GM13976 (cell line): ENCODE measurements at regions not wholly inside any gene's neighbourhood (a gene's known extent, or its start where the extent isn't known, plus 50 kb on each side); places are given as distances from the start of the nearest gene placed in this dataset.

ENCODE experiments used
- DNase-seq: peaks from one replicate; pipeline ENCODE4 v3.0.0; 2012; ENCODE audit warnings: low spot score
- in situ Hi-C: fragments of 300-500 bp; cut with MboI; formaldehyde crosslinking; loops from one replicate; pipeline ENCODE4 v1.12.0; 2022; ENCODE audit warnings: low sequenced_read_pairs, mixed read lengths, inconsistent platforms; ENCODE audit not compliant: unreplicated experiment
- TF ChIP-seq, protein P1 (sequence below): IDR thresholded peaks from 2 replicates; pipeline ENCODE4 v1.5.1; 2012; ENCODE audit warnings: borderline replicate concordance, mild to moderate bottlenecking; ENCODE audit not compliant: insufficient read depth; ENCODE audit errors: extremely low read depth, missing control alignments, control extremely low read depth

DNA sequence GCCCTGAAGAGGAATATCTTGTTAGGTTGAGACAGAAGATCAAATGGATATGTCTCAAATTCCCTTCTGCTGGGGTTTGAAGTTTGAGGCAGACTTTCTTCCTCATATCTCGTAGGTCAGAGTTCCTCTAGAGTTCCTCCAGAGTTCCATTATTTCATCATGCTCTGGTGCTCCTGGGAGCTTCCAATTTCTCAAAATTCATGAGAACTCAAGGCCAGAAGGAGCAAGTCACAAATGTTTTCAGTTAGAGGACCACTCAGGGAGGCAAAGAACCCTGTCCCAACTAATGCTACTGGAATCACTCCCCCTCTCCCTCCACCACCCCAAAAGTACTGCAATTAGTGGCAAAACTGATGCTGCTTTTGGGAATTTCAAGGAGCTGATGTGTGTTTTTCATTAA, 115.7 kb upstream of the RBMS1 start:
- in situ Hi-C loops, result no loop called here
- DNase-seq, result no peak

DNA sequence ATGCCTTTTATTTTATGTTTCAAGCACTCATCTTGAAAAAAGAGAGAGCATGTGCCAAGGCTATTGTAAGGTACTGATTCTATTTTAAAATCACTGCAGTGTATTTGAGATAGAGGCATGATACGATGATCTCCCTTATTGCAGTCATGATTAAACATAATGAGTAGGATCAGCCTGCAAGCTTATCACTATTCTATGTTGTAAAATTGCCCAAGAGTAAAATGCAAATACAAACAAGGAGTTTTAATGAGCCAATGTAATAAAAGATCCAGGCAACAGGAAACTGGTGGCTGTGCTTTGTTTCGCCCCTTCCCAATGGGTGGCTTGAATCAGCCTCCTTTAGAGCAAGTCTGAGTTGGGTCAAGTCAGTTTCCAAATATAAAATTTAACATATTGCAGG, 116.4 kb upstream of the RBMS1 start:
- in situ Hi-C loops, result no loop called here
- TF ChIP-seq, protein P1, sequence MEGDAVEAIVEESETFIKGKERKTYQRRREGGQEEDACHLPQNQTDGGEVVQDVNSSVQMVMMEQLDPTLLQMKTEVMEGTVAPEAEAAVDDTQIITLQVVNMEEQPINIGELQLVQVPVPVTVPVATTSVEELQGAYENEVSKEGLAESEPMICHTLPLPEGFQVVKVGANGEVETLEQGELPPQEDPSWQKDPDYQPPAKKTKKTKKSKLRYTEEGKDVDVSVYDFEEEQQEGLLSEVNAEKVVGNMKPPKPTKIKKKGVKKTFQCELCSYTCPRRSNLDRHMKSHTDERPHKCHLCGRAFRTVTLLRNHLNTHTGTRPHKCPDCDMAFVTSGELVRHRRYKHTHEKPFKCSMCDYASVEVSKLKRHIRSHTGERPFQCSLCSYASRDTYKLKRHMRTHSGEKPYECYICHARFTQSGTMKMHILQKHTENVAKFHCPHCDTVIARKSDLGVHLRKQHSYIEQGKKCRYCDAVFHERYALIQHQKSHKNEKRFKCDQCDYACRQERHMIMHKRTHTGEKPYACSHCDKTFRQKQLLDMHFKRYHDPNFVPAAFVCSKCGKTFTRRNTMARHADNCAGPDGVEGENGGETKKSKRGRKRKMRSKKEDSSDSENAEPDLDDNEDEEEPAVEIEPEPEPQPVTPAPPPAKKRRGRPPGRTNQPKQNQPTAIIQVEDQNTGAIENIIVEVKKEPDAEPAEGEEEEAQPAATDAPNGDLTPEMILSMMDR, result no peak
- no peak for DNase-seq

More for the DNA sequence above, 115.7 kb upstream of the RBMS1 start:
- TF ChIP-seq, protein P1, result no peak

DNA sequence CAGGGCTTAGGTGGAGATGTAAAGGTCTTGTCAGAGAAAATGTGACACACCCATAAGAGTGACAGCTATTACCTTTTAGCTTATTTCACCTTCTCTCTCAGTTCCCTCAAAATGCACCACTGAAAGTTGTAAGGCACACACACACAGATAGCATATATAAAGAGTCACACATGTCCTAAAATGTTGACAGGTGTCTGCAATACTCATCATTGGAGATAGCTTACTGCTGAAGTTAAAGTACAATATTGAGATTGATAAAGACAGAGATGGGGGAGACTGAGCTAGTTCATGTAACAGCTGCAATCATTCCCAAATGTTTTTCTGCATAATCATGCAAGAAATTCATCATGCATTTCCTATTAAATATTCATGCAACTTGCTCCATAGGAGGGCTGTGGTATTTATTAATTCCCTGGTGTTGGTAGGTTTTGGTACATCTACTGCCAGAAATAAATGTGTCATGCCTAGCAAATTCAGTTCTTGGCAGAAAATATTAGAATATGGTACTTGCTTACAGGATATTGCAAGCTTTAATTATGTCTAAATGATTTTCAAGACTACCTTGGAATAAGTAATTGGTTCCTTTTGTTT, 118.8 kb upstream of the RBMS1 start:
- TF ChIP-seq, protein P1, result no peak
- no peak for DNase-seq
- in situ Hi-C loops, result no loop called here

DNA sequence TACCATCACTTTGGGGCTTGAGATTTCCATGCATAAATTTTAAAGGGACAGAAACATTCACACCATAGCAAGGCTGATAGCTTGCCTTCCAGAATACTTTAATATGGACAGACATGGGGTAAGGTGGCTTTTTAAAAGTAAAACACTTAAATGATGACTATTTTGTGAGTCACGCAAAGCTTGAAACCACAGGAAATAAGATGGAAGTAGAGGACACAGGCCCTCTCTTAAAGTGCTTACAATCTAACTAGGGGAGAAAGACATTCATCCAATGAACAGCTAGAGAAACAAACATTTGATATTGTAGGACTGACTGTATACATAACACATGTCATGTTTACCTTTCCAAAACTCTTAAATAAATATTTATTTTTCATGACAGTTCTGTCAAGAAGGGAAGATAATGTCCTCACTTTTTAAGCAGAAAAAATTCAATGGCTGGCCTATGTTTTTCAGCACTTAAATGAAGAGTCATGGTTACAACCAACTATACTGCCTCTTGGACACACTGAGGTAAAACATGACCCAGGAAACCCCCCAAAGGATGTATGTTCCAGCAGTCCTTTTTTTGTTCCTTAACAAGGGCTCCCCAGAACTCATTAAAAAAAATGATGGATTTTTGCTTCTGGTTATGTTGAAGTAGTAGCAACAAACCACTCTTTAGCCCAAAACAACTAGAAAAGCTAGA, 120.0 kb upstream of the RBMS1 start:
- TF ChIP-seq, protein P1, result no peak
- in situ Hi-C loops, result no loop called here
- no peak for DNase-seq

DNA sequence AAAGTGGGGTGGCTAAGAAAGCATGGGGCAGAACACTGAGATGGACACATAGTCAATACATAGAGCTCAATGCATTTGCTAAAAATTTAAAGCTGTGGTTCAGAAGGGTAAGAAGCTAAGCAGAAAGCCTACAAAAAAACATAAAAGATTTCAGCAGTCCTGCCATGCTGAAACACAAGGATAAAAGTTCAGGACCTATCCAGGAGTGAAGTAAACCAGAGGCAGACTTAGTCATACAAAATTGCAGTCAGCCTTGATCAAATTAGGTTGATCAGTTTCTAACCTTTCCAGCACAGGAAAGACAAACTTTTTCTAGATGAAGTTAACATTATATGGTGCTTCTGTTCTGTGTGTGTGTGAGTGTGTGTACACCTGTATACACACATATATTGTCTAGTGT, 120.8 kb upstream of the RBMS1 start:
- DNase-seq, result no peak
- in situ Hi-C loops, result no loop called here
- TF ChIP-seq, protein P1, result no peak

DNA sequence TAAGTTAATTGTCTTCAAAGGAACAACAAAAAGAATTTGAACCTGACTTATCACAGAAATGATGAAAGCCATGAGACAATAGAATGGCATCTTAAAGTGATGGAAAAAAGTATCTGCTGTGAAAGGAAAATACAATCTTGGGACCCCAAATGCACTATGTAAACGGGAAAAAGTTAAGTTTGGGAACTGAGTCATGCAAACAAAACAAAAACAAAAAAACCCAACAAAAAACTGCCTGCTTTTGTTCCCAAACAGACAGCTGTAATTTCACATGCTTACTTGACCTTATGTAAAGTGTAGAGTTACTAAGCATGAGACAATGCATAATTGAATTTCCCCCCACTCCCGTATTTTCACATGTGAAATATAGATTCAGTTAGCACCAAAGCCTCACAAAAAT, 122.1 kb upstream of the RBMS1 start:
- DNase-seq, result no peak
- TF ChIP-seq, protein P1, result no peak
- in situ Hi-C loops, result no loop called here
